ENCODE measurements at regions not wholly inside any gene's neighbourhood (a gene's known extent, or its start where the extent isn't known, plus 50 kb on each side); places are given as distances from the start of the nearest gene placed in this dataset.

DNA sequence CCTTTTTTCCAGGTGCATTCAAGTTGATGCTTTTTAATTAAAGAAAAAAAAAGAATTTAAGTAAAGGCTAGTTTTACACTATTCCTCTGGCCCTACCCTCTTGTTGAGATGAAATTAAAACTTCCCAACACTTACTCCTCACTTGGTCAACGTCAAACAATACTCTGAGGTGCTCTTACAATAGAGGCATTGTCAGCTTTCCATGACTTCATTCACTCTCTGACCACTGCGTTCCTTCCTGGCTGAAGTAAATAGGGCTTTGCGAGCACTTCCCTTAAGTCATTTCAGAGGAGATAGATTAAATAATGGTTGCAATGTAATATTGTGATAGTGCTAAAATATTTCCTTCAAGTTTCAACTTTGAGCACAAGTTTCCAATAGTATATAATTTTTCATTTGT lies 229.8 kb upstream of the CEP162 start:
- TF ChIP-seq, protein P1, sequence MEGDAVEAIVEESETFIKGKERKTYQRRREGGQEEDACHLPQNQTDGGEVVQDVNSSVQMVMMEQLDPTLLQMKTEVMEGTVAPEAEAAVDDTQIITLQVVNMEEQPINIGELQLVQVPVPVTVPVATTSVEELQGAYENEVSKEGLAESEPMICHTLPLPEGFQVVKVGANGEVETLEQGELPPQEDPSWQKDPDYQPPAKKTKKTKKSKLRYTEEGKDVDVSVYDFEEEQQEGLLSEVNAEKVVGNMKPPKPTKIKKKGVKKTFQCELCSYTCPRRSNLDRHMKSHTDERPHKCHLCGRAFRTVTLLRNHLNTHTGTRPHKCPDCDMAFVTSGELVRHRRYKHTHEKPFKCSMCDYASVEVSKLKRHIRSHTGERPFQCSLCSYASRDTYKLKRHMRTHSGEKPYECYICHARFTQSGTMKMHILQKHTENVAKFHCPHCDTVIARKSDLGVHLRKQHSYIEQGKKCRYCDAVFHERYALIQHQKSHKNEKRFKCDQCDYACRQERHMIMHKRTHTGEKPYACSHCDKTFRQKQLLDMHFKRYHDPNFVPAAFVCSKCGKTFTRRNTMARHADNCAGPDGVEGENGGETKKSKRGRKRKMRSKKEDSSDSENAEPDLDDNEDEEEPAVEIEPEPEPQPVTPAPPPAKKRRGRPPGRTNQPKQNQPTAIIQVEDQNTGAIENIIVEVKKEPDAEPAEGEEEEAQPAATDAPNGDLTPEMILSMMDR (conservative IDR thresholded peaks at IDR 0.05; ENCODE audit: low read depth, low read length), result no peak
- no peak for DNase-seq (ENCODE audit: low read depth)

DNA sequence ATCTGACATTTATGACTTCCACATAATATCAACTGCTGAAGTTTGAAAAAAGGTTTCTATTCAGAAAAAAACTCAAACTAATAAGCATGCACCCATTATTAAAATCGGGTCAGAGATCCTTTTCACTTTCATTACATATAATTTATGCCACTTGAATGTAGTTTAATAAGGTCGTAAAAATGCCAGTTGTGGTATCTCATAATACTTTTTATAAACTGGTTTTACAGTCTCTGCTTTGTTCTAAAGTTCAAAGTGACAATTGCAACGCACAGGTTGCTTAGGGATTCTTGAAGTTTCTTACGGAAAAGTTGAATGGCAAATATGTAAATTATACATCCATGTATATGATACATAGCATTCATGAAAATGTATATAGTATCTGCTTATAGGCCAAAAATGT lies 229.4 kb upstream of the CEP162 start:
- TF ChIP-seq, protein P1 (conservative IDR thresholded peaks at IDR 0.05; ENCODE audit: low read depth, low read length), result no peak
- no peak overlapping the region for H3K4me3 ChIP-seq (ENCODE audit: low read depth, low read length)
- DNase-seq (ENCODE audit: low read depth), result no peak

More for the DNA sequence above, 229.8 kb upstream of the CEP162 start:
- H3K4me3 ChIP-seq (ENCODE audit: low read depth, low read length), result no peak overlapping the region

DNA sequence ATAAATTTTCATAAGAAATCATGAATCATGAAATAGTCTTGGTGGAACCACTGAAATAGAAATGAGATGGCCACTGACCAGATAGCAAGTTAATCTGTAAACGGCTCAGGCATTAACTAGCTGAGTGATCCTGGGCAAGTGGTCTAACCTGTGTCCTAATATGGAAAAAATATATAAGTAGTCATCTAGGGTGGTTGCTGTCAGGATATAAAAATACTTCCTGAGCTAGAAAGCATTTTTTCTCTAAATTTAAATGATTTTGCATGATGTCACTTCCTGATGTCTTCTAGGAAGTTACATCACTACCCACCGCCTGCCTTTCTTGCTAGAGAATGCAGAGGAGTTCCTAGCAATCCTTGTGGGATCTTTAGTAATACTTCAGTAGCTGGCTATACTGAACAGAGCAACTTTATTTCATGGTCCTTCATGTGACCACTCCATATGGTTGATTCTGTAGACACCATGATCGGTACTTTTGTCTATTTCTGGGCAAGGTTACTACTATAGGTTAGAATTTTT lies 228.1 kb upstream of the CEP162 start:
- H3K4me3 ChIP-seq (ENCODE audit: low read depth, low read length), result no peak overlapping the region
- TF ChIP-seq, protein P1 (conservative IDR thresholded peaks at IDR 0.05; ENCODE audit: low read depth, low read length), result no peak
- DNase-seq (ENCODE audit: low read depth), result peak; percentile 17

DNA sequence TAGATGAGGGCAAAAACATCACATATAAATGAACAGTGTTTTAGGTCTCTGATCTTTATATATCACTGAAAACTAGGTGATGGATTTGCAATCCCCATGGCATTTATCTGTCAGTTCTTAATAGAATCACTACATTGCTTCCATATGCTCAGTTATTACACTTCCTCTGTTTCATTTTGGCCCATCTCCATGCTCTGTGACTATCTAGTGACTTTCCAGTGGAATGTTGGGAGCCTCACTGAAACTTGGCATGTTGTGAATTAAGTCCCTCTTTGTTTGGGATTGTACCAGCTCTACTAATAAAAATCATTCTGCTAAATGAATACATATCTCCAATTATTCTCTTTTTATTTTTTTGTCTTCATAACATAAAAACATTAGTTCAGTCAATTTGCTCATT lies 226.1 kb upstream of the CEP162 start:
- TF ChIP-seq, protein P1 (conservative IDR thresholded peaks at IDR 0.05; ENCODE audit: low read depth, low read length), result no peak
- no peak for DNase-seq (ENCODE audit: low read depth)
- no peak overlapping the region for H3K4me3 ChIP-seq (ENCODE audit: low read depth, low read length)

DNA sequence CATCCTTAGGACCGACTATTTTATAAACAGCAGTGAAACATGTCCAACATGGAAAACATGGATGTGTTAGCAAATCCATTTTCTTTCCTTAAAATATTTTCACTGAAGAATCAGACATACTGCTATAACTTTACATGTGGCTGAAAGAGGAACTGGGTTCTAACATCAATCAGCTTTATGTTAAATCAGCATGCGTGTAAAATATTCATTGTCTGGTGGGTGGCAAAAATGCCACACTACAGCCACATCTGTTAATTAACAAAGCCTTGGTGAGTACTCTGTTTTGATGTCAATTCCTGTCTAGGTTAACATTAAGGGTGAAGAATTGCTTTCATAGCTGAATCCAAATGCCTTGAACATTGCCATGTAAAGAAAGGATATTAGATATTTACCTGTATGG lies 222.6 kb upstream of the CEP162 start:
- H3K4me3 ChIP-seq (ENCODE audit: low read depth, low read length), result no peak overlapping the region
- TF ChIP-seq, protein P1 (conservative IDR thresholded peaks at IDR 0.05; ENCODE audit: low read depth, low read length), result no peak
- DNase-seq (ENCODE audit: low read depth), result no peak

DNA sequence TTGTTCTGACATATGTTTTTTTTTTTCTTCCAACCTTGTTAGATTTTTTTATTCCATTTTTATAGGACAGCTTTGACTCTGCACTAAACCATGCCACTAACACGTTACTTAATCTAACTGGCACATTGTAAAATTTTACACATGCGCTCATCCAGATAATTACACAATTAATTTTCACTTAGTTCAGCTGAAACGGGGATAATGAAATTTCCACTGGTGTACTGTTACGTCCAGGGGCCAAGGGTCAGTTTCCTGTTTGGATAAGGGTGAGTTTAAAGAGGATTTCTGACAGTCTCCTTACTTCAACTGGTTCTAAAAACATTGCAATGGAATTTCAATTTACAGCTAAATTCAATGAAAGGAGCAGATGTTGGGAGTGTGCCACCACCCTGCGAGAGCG lies 221.8 kb upstream of the CEP162 start:
- no peak overlapping the region for H3K4me3 ChIP-seq (ENCODE audit: low read depth, low read length)
- peak; percentile 66 for DNase-seq (ENCODE audit: low read depth)
- TF ChIP-seq, protein P1 (conservative IDR thresholded peaks at IDR 0.05; ENCODE audit: low read depth, low read length), result no peak

DNA sequence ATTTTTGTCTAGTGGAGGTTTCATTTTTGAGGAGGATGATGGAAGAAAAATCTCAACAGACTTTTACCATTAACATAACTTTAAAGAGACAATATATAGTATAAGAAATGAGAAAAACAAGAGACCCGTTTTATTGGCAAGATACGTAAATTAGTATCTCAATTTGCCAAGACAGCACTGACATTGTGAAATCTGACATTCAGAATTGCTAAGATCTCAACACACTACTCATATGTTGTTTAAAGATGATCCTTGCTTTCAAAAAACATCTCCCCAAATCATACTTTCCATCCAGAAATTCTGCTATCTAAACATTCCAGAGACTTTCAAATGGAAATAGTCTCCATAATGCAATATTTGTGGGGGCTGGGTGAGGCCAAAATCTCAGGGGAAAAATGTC lies 220.9 kb upstream of the CEP162 start:
- H3K4me3 ChIP-seq (ENCODE audit: low read depth, low read length), result no peak overlapping the region
- peak; percentile 63 for DNase-seq (ENCODE audit: low read depth)
- TF ChIP-seq, protein P1 (conservative IDR thresholded peaks at IDR 0.05; ENCODE audit: low read depth, low read length), result no peak
